ENCODE measurements at regions not wholly inside any gene's neighbourhood (a gene's known extent, or its start where the extent isn't known, plus 50 kb on each side); places are given as distances from the start of the nearest gene placed in this dataset.

- H3K4me3 ChIP-seq (ENCODE audit: low read length) = no peak overlapping the region
- H2AFZ ChIP-seq (ENCODE audit: low read length) = no peak overlapping the region
- no peaks in the 10 kb centered on the region for H3K4me1 ChIP-seq (ENCODE audit: low read length)
- no peaks in the 10 kb centered on the region for H3F3A ChIP-seq (ENCODE audit: insufficient read depth, low read length)
- no peak for DNase-seq
- no peak overlapping the region for H3K27ac ChIP-seq (ENCODE audit: low read length)
- H3K9ac ChIP-seq (ENCODE audit: low read length) = no peak overlapping the region
- H4K20me1 ChIP-seq (ENCODE audit: insufficient read depth, low read length) = no peaks in the 10 kb centered on the region
- H3K4me2 ChIP-seq (ENCODE audit: low read depth, low read length) = no peak overlapping the region
- no peaks in the 10 kb centered on the region for H3K9me3 ChIP-seq (replicated peaks; ENCODE audit: insufficient read depth, low read length)
- H3K9me2 ChIP-seq (replicated peaks; ENCODE audit: insufficient read depth, low read length) = no peaks in the 10 kb centered on the region
- no peaks in the 10 kb centered on the region for H3K79me2 ChIP-seq (ENCODE audit: low read length)
- no peaks in the 10 kb centered on the region for H3K36me3 ChIP-seq (replicated peaks; ENCODE audit: insufficient read depth, low read length)
- H3K27me3 ChIP-seq (replicated peaks; ENCODE audit: insufficient read depth, low read length) = no peaks in the 10 kb centered on the region
- no peak for TF ChIP-seq EZH2 (optimal IDR thresholded peaks at IDR 0.05; ENCODE audit: low read depth, low read length)
- TF ChIP-seq CTCF (IDR thresholded peaks at IDR 0.05; ENCODE audit: low read length) = no peak
- TF ChIP-seq EZH2phosphoT487 (IDR thresholded peaks at IDR 0.05; ENCODE audit: low read length) = no peak
Measured at GRCh38 chr10:36837416-36837815, 288.0 kb upstream of the ANKRD30A start.

GRCh38 chr10:36819781-36820180 is 305.6 kb upstream of the ANKRD30A start:
- Histone ChIP-seq H3F3A (ENCODE audit: insufficient read depth, low read length) (no peaks in the 10 kb centered on the region), H3K9me2 (replicated peaks; ENCODE audit: insufficient read depth, low read length) (no peaks in the 10 kb centered on the region), H3K9ac (ENCODE audit: low read length) (no peak overlapping the region), H2AFZ (ENCODE audit: low read length) (no peak overlapping the region), H3K4me1 (ENCODE audit: low read length) (no peaks in the 10 kb centered on the region), H3K79me2 (ENCODE audit: low read length) (no peaks in the 10 kb centered on the region), H3K27me3 (replicated peaks; ENCODE audit: insufficient read depth, low read length) (no peaks in the 10 kb centered on the region), H4K20me1 (ENCODE audit: insufficient read depth, low read length) (no peaks in the 10 kb centered on the region), H3K4me3 (ENCODE audit: low read length) (no peak overlapping the region), H3K9me3 (replicated peaks; ENCODE audit: insufficient read depth, low read length) (no peaks in the 10 kb centered on the region), H3K27ac (ENCODE audit: low read length) (no peak overlapping the region), H3K36me3 (replicated peaks; ENCODE audit: insufficient read depth, low read length) (no peaks in the 10 kb centered on the region), H3K4me2 (ENCODE audit: low read depth, low read length) (no peak overlapping the region)
- no peak for DNase-seq
- no peak for TF ChIP-seq CTCF (IDR thresholded peaks at IDR 0.05; ENCODE audit: low read length)
- no peak for TF ChIP-seq EZH2phosphoT487 (IDR thresholded peaks at IDR 0.05; ENCODE audit: low read length)
- no peak for TF ChIP-seq EZH2 (optimal IDR thresholded peaks at IDR 0.05; ENCODE audit: low read depth, low read length)

GRCh38 chr10:36817898-36818297 is 307.5 kb upstream of the ANKRD30A start:
- Histone ChIP-seq H3K4me3 (ENCODE audit: low read length) (no peak overlapping the region), H3K27me3 (replicated peaks; ENCODE audit: insufficient read depth, low read length) (no peaks in the 10 kb centered on the region), H3K36me3 (replicated peaks; ENCODE audit: insufficient read depth, low read length) (no peaks in the 10 kb centered on the region), H3K27ac (ENCODE audit: low read length) (no peak overlapping the region), H3F3A (ENCODE audit: insufficient read depth, low read length) (no peaks in the 10 kb centered on the region), H4K20me1 (ENCODE audit: insufficient read depth, low read length) (no peaks in the 10 kb centered on the region), H3K4me2 (ENCODE audit: low read depth, low read length) (no peak overlapping the region), H3K79me2 (ENCODE audit: low read length) (no peaks in the 10 kb centered on the region), H3K4me1 (ENCODE audit: low read length) (no peaks in the 10 kb centered on the region), H3K9me2 (replicated peaks; ENCODE audit: insufficient read depth, low read length) (no peaks in the 10 kb centered on the region), H3K9ac (ENCODE audit: low read length) (no peak overlapping the region), H2AFZ (ENCODE audit: low read length) (no peak overlapping the region), H3K9me3 (replicated peaks; ENCODE audit: insufficient read depth, low read length) (no peaks in the 10 kb centered on the region)
- DNase-seq = no peak
- TF ChIP-seq EZH2phosphoT487 (IDR thresholded peaks at IDR 0.05; ENCODE audit: low read length) (no peak), CTCF (IDR thresholded peaks at IDR 0.05; ENCODE audit: low read length) (no peak), EZH2 (optimal IDR thresholded peaks at IDR 0.05; ENCODE audit: low read depth, low read length) (no peak)

Data from MM.1S (cell line).